Epidermal melanocyte (primary cell): ENCODE measurements at regions not wholly inside any gene's neighbourhood (a gene's known extent, or its start where the extent isn't known, plus 50 kb on each side); places are given as distances from the start of the nearest gene placed in this dataset.

Experiments used
- DNase-seq: peaks from one replicate; pipeline ENCODE4 v3.0.0; 2011; ENCODE audit warnings: low spot score; ENCODE audit not compliant: insufficient read length

GRCh38 chr7:118013252-118014010 lies 140.2 kb upstream of the CTTNBP2 start:
- no peak for DNase-seq

GRCh38 chr7:118022546-118022945 lies 149.3 kb upstream of the CTTNBP2 start:
- DNase-seq: no peak

GRCh38 chr7:118026791-118027190 lies 153.6 kb upstream of the CTTNBP2 start:
- DNase-seq: no peak

GRCh38 chr7:118028226-118028625 lies 155.0 kb upstream of the CTTNBP2 start:
- DNase-seq: no peak

GRCh38 chr7:118029826-118030422 lies 154.0 kb upstream of the LSM8 start:
- no peak for DNase-seq

- no peak for DNase-seq
These were observed 150.7 kb upstream of the LSM8 start for GRCh38 chr7:118033273-118033672.

DNA sequence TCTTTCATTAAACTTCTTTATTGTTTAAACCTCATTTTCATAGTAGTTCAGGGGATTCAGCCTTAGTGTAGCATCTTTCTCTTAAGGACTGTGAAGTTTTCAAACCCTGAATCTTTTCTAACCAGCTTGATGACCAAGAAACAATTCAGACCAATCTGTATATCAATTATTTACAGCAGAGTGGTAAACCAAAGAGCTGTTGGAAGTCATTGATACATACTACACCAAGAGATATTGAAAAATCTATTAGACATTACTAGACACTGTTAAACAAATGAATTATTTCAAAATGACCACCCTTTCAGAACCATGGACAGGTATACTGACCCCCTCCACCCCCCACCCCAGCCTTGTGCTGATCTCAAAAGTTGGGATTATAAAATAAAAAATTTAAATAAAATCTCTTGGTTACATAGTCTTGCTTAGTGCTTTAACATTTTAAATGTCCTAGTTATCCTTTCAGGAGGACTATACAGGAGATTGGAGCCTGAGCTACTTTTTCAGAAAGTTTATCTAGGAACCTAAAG lies 143.9 kb upstream of the LSM8 start:
- no peak for DNase-seq

DNA sequence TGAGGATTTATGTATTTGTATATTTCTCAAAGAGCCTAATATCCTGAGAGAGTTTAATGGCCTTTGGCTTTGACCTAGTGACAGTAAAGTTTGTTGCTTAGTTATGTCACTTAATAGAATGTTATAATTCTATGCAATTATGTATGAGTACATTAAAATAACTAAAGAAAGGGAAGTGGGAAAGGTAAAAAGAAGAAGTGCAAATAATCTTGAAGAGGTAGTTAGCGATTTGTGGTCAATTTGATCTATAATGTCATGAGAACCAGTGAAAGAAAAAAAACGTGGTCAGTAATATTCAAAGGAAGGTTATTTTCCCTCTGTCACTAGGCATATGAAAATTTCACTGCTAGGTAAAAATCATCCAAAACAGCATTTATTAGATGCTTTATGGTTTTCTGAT lies 143.4 kb upstream of the LSM8 start:
- no peak for DNase-seq

DNA sequence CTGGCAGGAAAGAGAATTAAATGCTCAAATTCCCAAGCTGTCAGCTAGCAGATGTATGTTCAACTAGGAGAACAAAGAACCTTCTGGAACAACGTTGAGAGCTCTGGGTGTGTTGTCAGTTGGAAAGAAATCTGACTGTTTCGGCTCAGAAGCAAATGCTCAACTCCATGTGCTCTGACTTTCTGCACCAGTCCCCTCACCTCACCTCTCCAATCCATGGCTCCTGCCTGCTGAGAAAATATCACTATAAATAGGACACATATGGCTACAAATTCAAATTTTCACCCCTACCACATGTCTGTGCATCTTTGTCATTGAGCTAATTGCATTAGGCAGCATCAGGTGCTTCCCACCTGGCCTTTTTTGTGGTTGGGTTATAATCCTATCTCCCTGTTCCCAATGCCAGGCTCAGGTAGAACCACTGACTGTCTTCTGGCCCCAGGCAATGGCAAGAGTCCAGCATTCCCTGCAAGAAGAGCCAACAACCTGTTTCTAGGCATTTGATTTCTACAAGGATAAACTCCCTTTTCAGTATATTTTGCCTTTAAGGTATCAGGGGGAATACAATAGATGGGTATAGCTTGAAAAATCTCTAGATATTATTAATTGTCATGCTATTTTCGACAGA lies 142.6 kb upstream of the LSM8 start:
- no peak for DNase-seq

DNA sequence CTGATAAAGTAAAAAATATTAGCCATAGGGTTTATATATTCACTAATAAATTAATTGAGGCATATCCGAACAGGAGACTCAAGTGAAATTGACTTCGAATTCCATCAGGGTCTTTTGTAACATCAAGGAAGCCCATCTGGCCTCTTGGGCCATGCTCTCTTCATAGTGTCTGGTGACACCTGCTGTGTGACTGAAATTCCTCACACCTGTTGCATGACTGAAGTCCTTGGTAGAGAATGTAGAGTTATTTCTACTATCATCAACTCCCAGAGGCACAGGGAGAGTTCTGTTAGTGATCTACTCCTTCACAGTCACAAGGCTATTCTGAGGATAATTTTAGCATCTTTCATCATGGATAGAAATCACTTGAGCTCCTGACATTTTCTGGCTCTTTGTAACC lies 138.3 kb upstream of the LSM8 start:
- no peak for DNase-seq

GRCh38 chr7:118046086-118046485 lies 137.9 kb upstream of the LSM8 start:
- no peak for DNase-seq

DNA sequence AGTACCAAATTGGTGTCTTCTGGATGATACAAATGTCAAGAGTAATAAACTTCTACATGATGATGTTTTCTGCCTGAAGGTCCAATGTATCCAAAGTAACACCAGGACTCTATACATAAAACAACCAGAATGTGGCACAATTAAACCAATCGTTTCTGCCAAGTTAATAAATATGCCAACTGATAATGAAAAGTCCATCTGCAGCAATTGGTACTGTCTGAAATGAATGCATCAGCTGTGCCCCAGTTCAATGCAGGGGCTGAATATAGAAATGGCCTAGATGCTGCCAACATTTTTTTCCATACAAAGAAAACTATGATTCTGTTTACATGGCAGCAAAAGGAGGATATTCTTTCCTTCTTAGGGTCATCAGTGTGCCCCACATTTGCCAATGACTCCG lies 137.2 kb upstream of the LSM8 start:
- no peak for DNase-seq

DNA sequence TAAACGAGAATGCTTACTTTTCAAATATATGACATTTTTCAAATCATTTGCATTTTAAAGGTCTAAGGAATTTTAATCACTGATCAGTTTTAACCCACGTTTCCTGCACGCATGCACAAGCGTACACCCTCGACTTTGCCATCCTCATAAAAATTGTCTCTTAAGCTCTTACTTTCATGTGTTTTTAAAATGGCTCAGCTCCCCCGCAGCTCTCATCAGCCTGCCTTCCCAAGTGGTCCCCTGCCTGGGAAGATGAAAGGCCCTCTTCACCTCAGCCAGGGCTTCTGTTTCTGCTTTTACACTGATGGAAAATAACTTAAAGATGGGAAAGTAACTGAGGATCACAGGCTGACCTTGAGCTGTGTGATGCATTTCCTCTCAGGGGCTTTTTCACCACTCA lies 131.6 kb upstream of the LSM8 start:
- no peak for DNase-seq

- DNase-seq: no peak
These were observed 130.6 kb upstream of the LSM8 start for GRCh38 chr7:118053353-118053752.

- DNase-seq: no peak
These were observed 129.4 kb upstream of the LSM8 start for GRCh38 chr7:118054529-118054928.

DNA sequence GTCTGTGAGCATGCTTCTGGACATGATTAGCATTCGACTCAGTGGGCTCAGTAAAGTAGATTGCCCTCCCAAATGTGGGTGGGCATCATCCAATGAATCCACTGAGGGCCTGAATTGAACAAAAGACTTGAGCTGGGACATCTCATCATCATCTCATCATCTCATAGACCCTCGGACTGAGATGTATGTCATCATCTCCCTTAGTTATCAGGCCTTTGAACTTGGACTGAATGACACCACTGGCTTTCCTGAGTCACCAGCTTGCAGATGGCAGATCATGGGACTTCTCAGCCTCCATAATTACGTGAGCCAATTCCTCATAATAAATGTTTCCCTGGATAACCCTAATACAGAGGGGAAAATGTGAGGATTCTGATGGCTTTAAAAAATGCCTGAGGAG lies 128.3 kb upstream of the LSM8 start:
- no peak for DNase-seq

- DNase-seq: no peak
These were observed 126.6 kb upstream of the LSM8 start for GRCh38 chr7:118057404-118057803.

- DNase-seq: no peak
These were observed 124.8 kb upstream of the LSM8 start for GRCh38 chr7:118059209-118059608.

- DNase-seq: no peak
These were observed 123.3 kb upstream of the LSM8 start for GRCh38 chr7:118060692-118061091.

DNA sequence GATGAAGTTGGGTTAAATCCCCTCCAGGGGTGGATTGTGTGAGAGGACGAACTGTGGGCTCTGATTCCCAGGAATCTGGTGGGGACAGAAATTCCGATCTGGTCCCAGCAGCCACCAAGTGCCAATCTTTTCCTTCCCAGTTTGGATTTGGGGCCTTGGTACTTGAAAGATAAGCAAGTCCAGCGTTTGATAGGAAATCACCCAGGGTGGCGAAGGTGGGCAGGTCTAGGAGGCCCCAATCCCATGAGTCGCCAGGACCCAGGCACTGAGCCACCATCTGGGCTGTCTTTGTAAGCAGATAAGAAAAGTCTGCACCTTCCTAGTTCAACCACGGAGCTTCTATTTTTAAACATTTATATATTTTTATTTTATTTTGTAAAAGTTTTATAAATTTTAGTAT lies 122.6 kb upstream of the LSM8 start:
- DNase-seq: no peak

- DNase-seq: no peak
These were observed 110.9 kb upstream of the LSM8 start for GRCh38 chr7:118072893-118073674.

GRCh38 chr7:118075936-118076335 lies 108.0 kb upstream of the LSM8 start:
- DNase-seq: no peak
